IMR-90 (cell line): ENCODE measurements at regions not wholly inside any gene's neighbourhood (a gene's known extent, or its start where the extent isn't known, plus 50 kb on each side); places are given as distances from the start of the nearest gene placed in this dataset.
A peak's percentile ranks its signal among the peaks of the same experiment; 100 is the strongest.

ENCODE experiments used
- ATAC-seq: fragments of 200-7000 bp; cut with Tn5 transposase; 2 replicates; pipeline ENCODE4 v1.9.1; 2020; ENCODE audit warnings: low read depth, mild to moderate bottlenecking, moderate library complexity
- BruUV-seq: library from RNA; stranded (reverse); fragments of 400-500 nt; replicated peaks from 2 replicates; lab custom pipeline; 2021; lab: Mats Ljungman, UMichigan
- CTCF ChIA-PET: fragments of 300-600 bp; formaldehyde crosslinking; extraction: SDS; loops from one replicate; lab custom pipeline; 2021; ENCODE audit warnings: antibody characterized with exemption; lab: Yijun Ruan, JAX
- POLR2A ChIA-PET: fragments of 300-600 bp; sonication (Branson Sonifier 250); formaldehyde crosslinking; loops from one replicate; lab custom pipeline; 2022; ENCODE audit warnings: antibody characterized with exemption; ENCODE audit not compliant: unreplicated experiment; lab: Charles Lee
- DNase-seq: peaks from one replicate; pipeline ENCODE4 v3.0.0; 2013
- H2AFZ ChIP-seq: replicated peaks from 2 replicates; pipeline ENCODE3; 2013; ENCODE audit warnings: low read length, mild to moderate bottlenecking; ENCODE audit not compliant: poor library complexity
- H2AK5ac ChIP-seq: 2 replicates; pipeline ENCODE4 v1.6.1; 2013; ENCODE audit warnings: low read depth, low read length, inconsistent platforms
- H2AK9ac ChIP-seq: replicated peaks from 2 replicates; pipeline ENCODE3; 2013; ENCODE audit warnings: mild to moderate bottlenecking, low read depth, low read length, moderate library complexity; ENCODE audit not compliant: poor library complexity
- H2BK120ac ChIP-seq: 2 replicates; pipeline ENCODE4 v1.6.1; 2013; ENCODE audit warnings: low read depth, low read length, inconsistent platforms
- H2BK15ac ChIP-seq: 3 replicates; pipeline ENCODE4 v1.6.1; 2013; ENCODE audit warnings: low read depth, low read length, inconsistent platforms
- H2BK20ac ChIP-seq: 2 replicates; pipeline ENCODE4 v1.6.1; 2013; ENCODE audit warnings: low read depth, mild to moderate bottlenecking, inconsistent platforms, low read length, moderate library complexity
- H2BK5ac ChIP-seq: 2 replicates; pipeline ENCODE4 v1.6.1; 2013; ENCODE audit warnings: mild to moderate bottlenecking, low read depth, low read length, inconsistent platforms; ENCODE audit not compliant: poor library complexity, severe bottlenecking
- H3K14ac ChIP-seq: replicated peaks from 2 replicates; pipeline ENCODE4 v1.6.1; 2013; ENCODE audit warnings: low read depth, low read length, inconsistent platforms
- H3K18ac ChIP-seq: 2 replicates; pipeline ENCODE4 v1.6.1; 2013; ENCODE audit warnings: low read depth, low read length, control low read depth
- H3K23ac ChIP-seq: 2 replicates; pipeline ENCODE4 v1.6.1; 2013; ENCODE audit warnings: low read depth, low read length, inconsistent platforms
- H3K27ac ChIP-seq: 2 replicates; pipeline ENCODE4 v1.5.1; 2013; ENCODE audit warnings: mild to moderate bottlenecking, control low read depth, low read length; ENCODE audit not compliant: insufficient read depth
- H3K27me3 ChIP-seq: 2 replicates; pipeline ENCODE4 v1.6.1; 2013; ENCODE audit warnings: low read length; ENCODE audit not compliant: control insufficient read depth, insufficient read depth
- H3K36me3 ChIP-seq: 2 replicates; pipeline ENCODE4 v1.6.1; 2013; ENCODE audit warnings: low read length, mixed read lengths; ENCODE audit not compliant: control insufficient read depth, insufficient read depth
- H3K4ac ChIP-seq: 2 replicates; pipeline ENCODE4 v1.6.1; 2013; ENCODE audit warnings: low read depth, low read length, inconsistent platforms
- H3K4me1 ChIP-seq: 2 replicates; pipeline ENCODE4 v1.6.1; 2013; ENCODE audit warnings: low read length, mixed read lengths; ENCODE audit not compliant: control insufficient read depth, insufficient read depth
- H3K4me2 ChIP-seq: 2 replicates; pipeline ENCODE4 v1.6.1; 2013; ENCODE audit warnings: low read depth, mild to moderate bottlenecking, control low read depth, low read length, moderate library complexity
- H3K4me3 ChIP-seq: 2 replicates; pipeline ENCODE4 v1.5.1; 2013; ENCODE audit warnings: low read depth, mild to moderate bottlenecking, control low read depth, low read length, moderate library complexity; ENCODE audit not compliant: insufficient read depth
- H3K56ac ChIP-seq: 2 replicates; pipeline ENCODE4 v1.6.1; 2013; ENCODE audit warnings: low read length, inconsistent platforms; ENCODE audit not compliant: insufficient read depth; ENCODE audit errors: extremely low read depth
- H3K79me1 ChIP-seq, 2 experiments: 2 replicates each; pipeline ENCODE4 v1.6.1; 2013; ENCODE audit warnings: low read length in 2 of 2, inconsistent platforms in 1 of 2, low read depth in 1 of 2
- H3K9ac ChIP-seq: 2 replicates; pipeline ENCODE4 v1.6.1; 2013; ENCODE audit warnings: low read depth, low read length, control low read depth
- H3K9me1 ChIP-seq: 2 replicates; pipeline ENCODE4 v1.6.1; 2013; ENCODE audit warnings: low read length, inconsistent platforms; ENCODE audit not compliant: insufficient read depth
- H3K9me3 ChIP-seq: 2 replicates; pipeline ENCODE4 v1.6.1; 2013; ENCODE audit warnings: low read length; ENCODE audit not compliant: control insufficient read depth, insufficient read depth
- H4K20me1 ChIP-seq: 2 replicates; pipeline ENCODE4 v1.6.1; 2013; ENCODE audit warnings: low read length, inconsistent platforms; ENCODE audit not compliant: insufficient read depth
- H4K5ac ChIP-seq: 2 replicates; pipeline ENCODE4 v1.6.1; 2013; ENCODE audit warnings: mild to moderate bottlenecking, low read depth, low read length, control low read depth
- H4K8ac ChIP-seq, 2 experiments: 2 replicates each; pipeline ENCODE4 v1.6.1; 2013; ENCODE audit warnings: low read depth in 2 of 2, low read length in 2 of 2, control low read depth in 1 of 2, inconsistent platforms in 1 of 2
- H4K91ac ChIP-seq: 2 replicates; pipeline ENCODE4 v1.6.1; 2013; ENCODE audit warnings: low read depth, low read length, inconsistent platforms; ENCODE audit not compliant: insufficient read depth
- BHLHE40 ChIP-seq: fragments of 150-350 bp; IDR thresholded peaks from 2 replicates; pipeline ENCODE4 v1.6.1; 2016; ENCODE audit warnings: mild to moderate bottlenecking, low read depth, low read length
- CEBPB ChIP-seq: IDR thresholded peaks from 2 replicates; pipeline ENCODE4 v1.6.1; 2012; ENCODE audit warnings: low read depth, low read length, improper control_type of control experiment
- CHD1 ChIP-seq: IDR thresholded peaks from 2 replicates; pipeline ENCODE4 v1.6.1; 2012; ENCODE audit warnings: low read depth, low read length, improper control_type of control experiment
- MAFK ChIP-seq: IDR thresholded peaks from 2 replicates; pipeline ENCODE4 v1.6.1; 2012; ENCODE audit warnings: low read depth, low read length, improper control_type of control experiment
- MAZ ChIP-seq: IDR thresholded peaks from 2 replicates; pipeline ENCODE4 v1.6.1; 2012; ENCODE audit warnings: low read depth, mild to moderate bottlenecking, low read length, improper control_type of control experiment, moderate library complexity, borderline replicate concordance
- MXI1 ChIP-seq: IDR thresholded peaks from 2 replicates; pipeline ENCODE4 v1.6.1; 2012; ENCODE audit warnings: low read depth, mild to moderate bottlenecking, low read length, moderate library complexity, borderline replicate concordance
- POLR2A ChIP-seq: IDR thresholded peaks from 2 replicates; pipeline ENCODE4 v1.6.1; 2012; ENCODE audit warnings: mild to moderate bottlenecking, low read depth, low read length
- SMC3 ChIP-seq: fragments of 150-350 bp; IDR thresholded peaks from 2 replicates; pipeline ENCODE4 v1.6.1; 2016; ENCODE audit warnings: low read depth, mild to moderate bottlenecking, antibody characterized with exemption, low read length, moderate library complexity
- WGBS, 2 experiments: methylation state at CpG; one replicate each; pipeline versions ENCODE4 v1.1.5 to v1.1.7; 2013; ENCODE audit warnings: missing lambda C conversion rate in 2 of 2; ENCODE audit not compliant: insufficient read length in 1 of 2; ENCODE audit errors: extremely low coverage in 2 of 2; 5-methylcytosine and 5-hydroxymethylcytosine counted together
- dilution Hi-C: fragments of 300-500 bp; cut with HindIII; formaldehyde crosslinking; loops from one replicate; pipeline ENCODE4 v1.14.3; 2018; ENCODE audit warnings: low sequenced_read_pairs; ENCODE audit not compliant: unreplicated experiment
- in situ Hi-C: fragments of 300-500 bp; cut with MboI; formaldehyde crosslinking; loops from 3 replicates; pipeline ENCODE4 v1.14.3; 2019; ENCODE audit warnings: low sequenced_read_pairs, inconsistent platforms, mixed read lengths
- intact Hi-C: fragments of 100-400 bp; cut with micrococcal nuclease; formaldehyde crosslinking; loops from 2 replicates; pipeline ENCODE4 v1.10.0; 2022
- TF ChIP-seq, protein P1 (sequence below): fragments of 150-350 bp; IDR thresholded peaks from 2 replicates; pipeline ENCODE4 v1.6.1; 2016; ENCODE audit warnings: low read depth, mild to moderate bottlenecking, low read length, moderate library complexity, borderline replicate concordance
- TF ChIP-seq, protein P2 (sequence below): fragments of 150-350 bp; IDR thresholded peaks from 2 replicates; pipeline ENCODE4 v1.6.1; 2017; ENCODE audit warnings: mild to moderate bottlenecking, antibody characterized with exemption, low read length, low read depth

DNA sequence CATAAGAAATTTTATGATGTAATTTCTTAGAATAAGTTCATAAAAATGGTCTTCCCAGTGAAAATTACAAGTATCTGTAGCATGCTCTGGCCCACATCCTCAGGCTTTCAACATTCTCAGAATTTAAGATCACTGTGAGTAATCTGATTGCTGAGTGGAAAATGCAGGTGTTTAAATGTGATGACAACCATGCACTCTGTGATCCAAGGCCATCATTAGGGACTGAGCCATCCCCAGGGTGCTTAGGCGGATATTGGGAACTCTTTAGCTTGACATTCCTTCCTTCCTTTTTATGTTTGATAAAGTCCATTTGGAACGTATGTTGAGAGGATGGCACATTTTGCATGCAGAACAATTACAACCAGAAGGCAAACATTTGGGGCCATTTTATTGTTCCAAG, 95.5 kb downstream of the ARL4C start:
- H2BK5ac ChIP-seq, result no peak overlapping the region
- H3K4ac ChIP-seq, result no peak overlapping the region
- dilution Hi-C loops (no loop called here), intact Hi-C loops (loop anchor here (2.0 kb wide), 1 partner anchor 43 kb away; no protein-coding TSS in a partner anchor), in situ Hi-C loops (no loop called here)
- H3K9ac ChIP-seq, result no peak overlapping the region
- no peak overlapping the region for H4K5ac ChIP-seq
- H2AK9ac ChIP-seq, result peak overlapping the region; percentile 33
- H2AFZ ChIP-seq, result no peak overlapping the region
- no peak overlapping the region for H3K4me2 ChIP-seq
- ATAC-seq, result no peak
- no peaks in the 10 kb centered on the region for H3K9me1 ChIP-seq
- no TSS peak for BruUV-seq
- DNase-seq, result no peak
- CTCF ChIA-PET, result interaction anchor here (0.6 kb wide), 1 partner anchor 27 kb away, joined by 3 read pairs; no protein-coding TSS in a partner anchor
- H3K27me3 ChIP-seq, result peaks cover 1% of the 10 kb centered on the region; the same call in 1 of the 2 replicates
- H3K9me3 ChIP-seq, result no peaks in the 10 kb centered on the region
- no peak overlapping the region for H3K56ac ChIP-seq
- no peak overlapping the region for H4K8ac ChIP-seq
- H2BK120ac ChIP-seq, result no peak overlapping the region
- no peaks in the 10 kb centered on the region for H3K79me1 ChIP-seq
- H2BK15ac ChIP-seq, result no peak overlapping the region
- no peaks in the 10 kb centered on the region for H3K36me3 ChIP-seq
- H4K20me1 ChIP-seq, result no peaks in the 10 kb centered on the region
- no peak overlapping the region for H2BK20ac ChIP-seq
- H3K23ac ChIP-seq, result no peak overlapping the region
- no peaks in the 10 kb centered on the region; the same call in 1 of the 2 replicates for H3K4me1 ChIP-seq
- TF ChIP-seq, protein P1, sequence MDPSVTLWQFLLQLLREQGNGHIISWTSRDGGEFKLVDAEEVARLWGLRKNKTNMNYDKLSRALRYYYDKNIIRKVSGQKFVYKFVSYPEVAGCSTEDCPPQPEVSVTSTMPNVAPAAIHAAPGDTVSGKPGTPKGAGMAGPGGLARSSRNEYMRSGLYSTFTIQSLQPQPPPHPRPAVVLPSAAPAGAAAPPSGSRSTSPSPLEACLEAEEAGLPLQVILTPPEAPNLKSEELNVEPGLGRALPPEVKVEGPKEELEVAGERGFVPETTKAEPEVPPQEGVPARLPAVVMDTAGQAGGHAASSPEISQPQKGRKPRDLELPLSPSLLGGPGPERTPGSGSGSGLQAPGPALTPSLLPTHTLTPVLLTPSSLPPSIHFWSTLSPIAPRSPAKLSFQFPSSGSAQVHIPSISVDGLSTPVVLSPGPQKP, result no peak
- TF ChIP-seq CEBPB (no peak), BHLHE40 (no peak), POLR2A (no peak), SMC3 (no peak), CHD1 (no peak), MAFK (no peak), MAZ (no peak), MXI1 (no peak)
- TF ChIP-seq, protein P2, sequence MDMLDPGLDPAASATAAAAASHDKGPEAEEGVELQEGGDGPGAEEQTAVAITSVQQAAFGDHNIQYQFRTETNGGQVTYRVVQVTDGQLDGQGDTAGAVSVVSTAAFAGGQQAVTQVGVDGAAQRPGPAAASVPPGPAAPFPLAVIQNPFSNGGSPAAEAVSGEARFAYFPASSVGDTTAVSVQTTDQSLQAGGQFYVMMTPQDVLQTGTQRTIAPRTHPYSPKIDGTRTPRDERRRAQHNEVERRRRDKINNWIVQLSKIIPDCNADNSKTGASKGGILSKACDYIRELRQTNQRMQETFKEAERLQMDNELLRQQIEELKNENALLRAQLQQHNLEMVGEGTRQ, result no peak
- POLR2A ChIA-PET, result no interaction called here
- WGBS, 2 experiments, result no CpG with 5 or more reads among the region's 2 CpGs
- no peak overlapping the region for H2AK5ac ChIP-seq
- H3K4me3 ChIP-seq, result no peak overlapping the region
- H3K14ac ChIP-seq, result no peak overlapping the region
- no peak overlapping the region for H3K27ac ChIP-seq
- no peak overlapping the region for H4K91ac ChIP-seq
- H3K18ac ChIP-seq, result no peak overlapping the region
